Esophagus (tissue), 2 donors: ENCODE measurements at regions not wholly inside any gene's neighbourhood (a gene's known extent, or its start where the extent isn't known, plus 50 kb on each side); places are given as distances from the start of the nearest gene placed in this dataset.

Experiments
- H3K27ac ChIP-seq, 2 donors: one replicate each; pipeline ENCODE4 v1.5.1; 2013; ENCODE audit warnings: low read depth in 2 of 2, mild to moderate bottlenecking in 2 of 2, inconsistent platforms in 1 of 2, low read length in 1 of 2, moderate library complexity in 1 of 2
- H3K27me3 ChIP-seq, 2 donors: one replicate each; pipeline ENCODE4 v1.6.1; 2013; ENCODE audit warnings: low read length in 2 of 2, control low read depth in 1 of 2, mild to moderate bottlenecking in 1 of 2; ENCODE audit not compliant: insufficient read depth in 2 of 2, control insufficient read depth in 1 of 2
- H3K36me3 ChIP-seq, 2 donors: one replicate each; pipeline ENCODE4 v1.6.1; 2013; ENCODE audit warnings: low read length in 1 of 2; ENCODE audit not compliant: control insufficient read depth in 2 of 2, insufficient read depth in 2 of 2
- H3K4me1 ChIP-seq, 2 donors: one replicate each; pipeline ENCODE4 v1.6.1; 2013; ENCODE audit warnings: low read length in 1 of 2; ENCODE audit not compliant: control insufficient read depth in 2 of 2, insufficient read depth in 2 of 2
- H3K4me3 ChIP-seq, 2 donors: one replicate each; pipeline ENCODE4 v1.5.1; 2013; ENCODE audit warnings: low read length in 2 of 2, mild to moderate bottlenecking in 2 of 2, low read depth in 1 of 2, moderate library complexity in 1 of 2
- H3K9me3 ChIP-seq, 2 donors: one replicate each; pipeline ENCODE4 v1.6.1; 2013; ENCODE audit warnings: mild to moderate bottlenecking in 2 of 2, low read depth in 1 of 2, low read length in 1 of 2, moderate library complexity in 1 of 2; ENCODE audit not compliant: control insufficient read depth in 2 of 2, insufficient read depth in 1 of 2
- WGBS, 2 donors: extraction: QIAGEN DNeasy Blood & Tissue Kit; methylation state at CpG; one replicate each; pipeline ENCODE4 v1.1.7; 2013; 5-methylcytosine and 5-hydroxymethylcytosine counted together
- donor health status: healthy with polysubstance abuse.
- donor health status: Bipolar disorder and iron deficiency.

GRCh38 chr4:137076908-137077307, 455.4 kb downstream of the PCDH18 start:
- 60 to 64% methylated on average over 3 of the region's 3 CpGs for WGBS, 2 donors
- Histone ChIP-seq H3K27me3 (no peaks in the 10 kb centered on the region), H3K4me3 (no peak overlapping the region), H3K9me3 (peaks cover 0 to 2% of the 10 kb centered on the region in 2 donors), H3K27ac (no peak overlapping the region), H3K4me1 (no peaks in the 10 kb centered on the region), H3K36me3 (no peaks in the 10 kb centered on the region)

DNA sequence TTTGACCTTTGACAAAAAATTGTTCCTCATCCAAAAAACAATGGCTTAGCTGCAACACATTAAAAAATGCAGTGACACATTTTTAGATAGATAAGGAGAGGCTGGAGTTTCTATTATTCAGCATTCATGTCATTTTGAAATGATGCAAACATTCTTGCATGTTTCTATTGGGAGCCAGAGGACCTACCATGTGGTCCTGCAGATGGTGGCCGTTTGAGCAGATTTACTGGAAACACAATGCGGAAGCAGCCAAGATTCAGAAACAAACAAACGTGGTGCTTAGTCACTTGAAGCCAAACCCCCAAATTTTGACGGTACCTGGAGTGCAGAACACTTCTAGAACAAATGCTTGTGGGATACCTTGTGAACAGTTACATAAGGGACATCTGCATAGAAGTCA, 456.7 kb downstream of the PCDH18 start:
- H3K4me3 ChIP-seq: no peak overlapping the region
- H3K4me1 ChIP-seq: no peaks in the 10 kb centered on the region
- peaks cover 0 to 6% of the 10 kb centered on the region in 2 donors for H3K9me3 ChIP-seq
- H3K27me3 ChIP-seq: no peaks in the 10 kb centered on the region
- no peak overlapping the region for H3K27ac ChIP-seq
- 82 to 83% methylated on average over 4 of the region's 4 CpGs for WGBS, 2 donors
- H3K36me3 ChIP-seq: no peaks in the 10 kb centered on the region

DNA sequence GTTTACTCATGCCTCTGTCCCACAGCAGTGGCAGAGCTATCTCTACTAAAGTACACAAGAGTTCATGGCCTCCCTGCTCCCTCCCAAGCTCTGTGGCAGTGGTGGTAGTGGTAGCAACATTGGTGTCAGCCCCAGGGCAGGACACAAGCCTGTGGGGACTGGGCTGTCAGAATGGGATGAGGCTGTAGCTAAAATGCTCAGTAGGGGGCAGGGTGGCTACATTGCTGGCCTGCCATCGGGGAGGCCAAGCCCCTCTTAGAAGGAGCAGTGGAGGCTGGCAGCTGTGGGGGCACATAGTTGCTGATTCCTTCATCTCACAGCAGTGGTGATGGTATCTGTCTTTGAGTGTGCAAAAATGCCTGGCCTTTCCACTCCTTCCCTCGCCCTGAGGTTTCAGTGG, 461.7 kb downstream of the PCDH18 start:
- H3K4me3 ChIP-seq: no peak overlapping the region

DNA sequence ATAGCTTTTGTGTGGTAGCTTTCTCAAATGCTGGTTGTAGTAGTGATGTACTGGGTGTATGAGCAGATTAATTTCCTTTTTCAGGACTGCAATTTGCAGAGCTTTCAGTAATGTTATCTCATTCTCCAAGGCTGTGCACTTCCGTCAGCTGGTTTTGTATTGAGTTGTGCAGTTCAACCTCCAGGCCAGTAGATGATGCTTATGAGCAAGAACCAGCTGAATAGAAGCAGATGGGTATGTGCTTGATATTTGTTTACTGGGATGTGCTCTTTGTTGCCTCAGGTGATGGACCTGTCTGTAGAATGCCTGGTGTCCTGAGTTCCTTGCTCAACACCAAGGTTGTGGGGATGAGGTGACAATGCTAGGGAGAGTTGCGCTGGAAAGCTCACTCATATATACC, 462.8 kb downstream of the PCDH18 start:
- peaks cover 3 to 8% of the 10 kb centered on the region in 2 donors for H3K9me3 ChIP-seq
- H3K4me1 ChIP-seq: no peaks in the 10 kb centered on the region
- H3K27me3 ChIP-seq: no peaks in the 10 kb centered on the region
- no peak overlapping the region for H3K4me3 ChIP-seq
- no peaks in the 10 kb centered on the region for H3K36me3 ChIP-seq
- WGBS, 2 donors: 88% methylated on average over 2 of the region's 2 CpGs
- no peak overlapping the region for H3K27ac ChIP-seq

More for the DNA sequence above, 461.7 kb downstream of the PCDH18 start:
- Histone ChIP-seq H3K27ac (no peak overlapping the region), H3K9me3 (peaks cover 3 to 8% of the 10 kb centered on the region in 2 donors), H3K4me1 (no peaks in the 10 kb centered on the region), H3K36me3 (no peaks in the 10 kb centered on the region), H3K27me3 (no peaks in the 10 kb centered on the region)
- WGBS, 2 donors: 65 to 71% methylated on average over 2 of the region's 2 CpGs

DNA sequence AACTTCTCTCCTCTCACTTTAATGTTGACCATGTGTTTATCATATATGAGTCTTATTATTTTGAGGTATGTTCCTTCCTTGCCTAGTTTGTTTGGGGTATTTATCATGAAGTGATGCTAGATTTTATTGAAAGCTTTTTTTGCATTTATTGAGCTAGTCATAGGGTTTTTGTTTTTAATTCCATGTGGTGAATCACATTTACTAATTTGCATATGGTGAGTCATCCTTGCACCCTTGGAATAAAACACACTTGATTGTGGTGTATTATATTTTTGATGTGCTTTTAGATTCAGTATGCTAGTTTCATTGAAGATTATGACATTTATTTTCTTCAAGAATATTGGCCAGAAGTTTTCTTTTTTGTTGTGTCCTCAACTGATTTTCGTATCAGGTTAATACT, 464.6 kb downstream of the PCDH18 start:
- Histone ChIP-seq H3K27ac (no peak overlapping the region), H3K4me1 (no peaks in the 10 kb centered on the region), H3K36me3 (no peaks in the 10 kb centered on the region), H3K4me3 (no peak overlapping the region), H3K9me3 (peaks cover 3 to 8% of the 10 kb centered on the region in 2 donors), H3K27me3 (no peaks in the 10 kb centered on the region)
- 68 to 78% methylated on average over 1 of the region's 1 CpG for WGBS, 2 donors

- H3K27me3 ChIP-seq: no peaks in the 10 kb centered on the region
- H3K27ac ChIP-seq: no peak overlapping the region
- no peaks in the 10 kb centered on the region for H3K36me3 ChIP-seq
- 30 to 38% methylated on average over 1 of the region's 1 CpG for WGBS, 2 donors
- H3K9me3 ChIP-seq: peaks cover 3% of the 10 kb centered on the region in 2 donors
- no peak overlapping the region for H3K4me3 ChIP-seq
- no peaks in the 10 kb centered on the region for H3K4me1 ChIP-seq
Measured at GRCh38 chr4:137065311-137065710, 467.0 kb downstream of the PCDH18 start.

DNA sequence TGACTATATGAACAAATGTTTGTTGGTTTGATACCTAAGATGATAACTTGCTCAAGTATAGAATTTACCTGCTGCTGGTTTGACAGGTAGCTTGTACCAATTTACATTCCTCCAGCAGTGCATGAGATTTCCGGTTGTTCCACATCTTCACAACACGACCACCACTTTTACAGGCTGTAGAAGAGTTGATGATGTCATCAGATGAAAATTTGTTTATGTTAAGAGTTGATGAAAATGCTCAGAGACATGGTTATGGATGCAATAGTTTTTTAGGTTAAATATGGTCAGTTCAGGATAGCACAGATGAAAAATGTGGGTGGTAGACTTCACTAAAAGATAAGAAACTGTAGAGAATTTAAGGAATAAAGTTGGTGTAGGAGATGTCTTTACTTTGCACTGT, 468.3 kb downstream of the PCDH18 start:
- no peaks in the 10 kb centered on the region for H3K4me1 ChIP-seq
- no peaks in the 10 kb centered on the region for H3K27me3 ChIP-seq
- WGBS, 2 donors: 65 to 67% methylated on average over 2 of the region's 2 CpGs
- no peak overlapping the region for H3K4me3 ChIP-seq
- H3K36me3 ChIP-seq: no peaks in the 10 kb centered on the region
- H3K9me3 ChIP-seq: no peaks in the 10 kb centered on the region
- no peak overlapping the region for H3K27ac ChIP-seq

- no peak overlapping the region for H3K4me3 ChIP-seq
- 86 to 88% methylated on average over 2 of the region's 2 CpGs for WGBS, 2 donors
- no peaks in the 10 kb centered on the region for H3K27me3 ChIP-seq
- H3K36me3 ChIP-seq: no peaks in the 10 kb centered on the region
- no peaks in the 10 kb centered on the region for H3K4me1 ChIP-seq
- H3K27ac ChIP-seq: no peak overlapping the region
- H3K9me3 ChIP-seq: no peaks in the 10 kb centered on the region
Measured at GRCh38 chr4:137043184-137043583, 489.1 kb downstream of the PCDH18 start.

DNA sequence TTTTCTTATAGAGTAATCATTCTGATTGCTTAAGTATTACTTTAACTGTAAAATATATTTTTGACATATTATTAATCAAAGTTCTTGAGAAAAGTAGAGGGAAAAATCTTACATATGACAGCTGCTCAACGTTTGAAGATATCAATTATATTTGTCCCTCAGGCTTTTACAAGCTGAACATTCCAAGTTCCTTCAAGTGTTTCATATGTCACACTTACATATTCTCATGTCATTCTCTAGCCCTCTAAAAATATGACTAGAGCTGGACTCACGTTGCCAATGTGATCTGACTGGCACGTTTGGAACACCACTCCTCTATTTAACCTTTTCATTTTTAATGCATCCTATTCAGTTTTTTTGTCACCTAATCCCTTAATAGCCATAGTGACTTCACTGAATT, 492.9 kb downstream of the PCDH18 start:
- Histone ChIP-seq H3K9me3 (no peaks in the 10 kb centered on the region), H3K27me3 (peaks cover 0 to 2% of the 10 kb centered on the region in 2 donors), H3K4me3 (no peak overlapping the region), H3K27ac (no peak overlapping the region), H3K4me1 (no peaks in the 10 kb centered on the region), H3K36me3 (no peaks in the 10 kb centered on the region)
- 20 to 24% methylated on average over 3 of the region's 3 CpGs for WGBS, 2 donors

DNA sequence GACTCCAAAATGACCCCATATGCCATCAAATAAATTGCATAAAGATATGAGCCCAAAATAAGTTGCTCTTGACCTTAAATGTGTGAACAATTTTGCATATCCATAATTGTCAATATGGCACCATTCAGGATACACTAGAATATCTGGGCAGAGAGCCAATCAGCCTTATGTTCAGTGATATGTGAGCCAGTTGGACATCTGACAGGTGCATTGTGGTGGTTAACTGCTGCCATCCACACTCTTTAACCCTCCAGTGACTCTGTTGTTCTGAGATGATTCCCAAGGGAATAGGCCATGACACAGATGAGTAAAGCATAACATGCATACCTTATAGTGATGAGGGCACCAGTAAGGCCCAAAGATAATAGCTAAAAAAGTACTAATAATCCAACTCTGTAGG, 500.1 kb downstream of the PCDH18 start:
- Histone ChIP-seq H3K36me3 (no peaks in the 10 kb centered on the region), H3K4me3 (no peak overlapping the region), H3K27ac (no peak overlapping the region), H3K27me3 (no peaks in the 10 kb centered on the region), H3K9me3 (peaks cover 0 to 2% of the 10 kb centered on the region in 2 donors), H3K4me1 (no peaks in the 10 kb centered on the region)
